ENCODE measurements at regions not wholly inside any gene's neighbourhood (a gene's known extent, or its start where the extent isn't known, plus 50 kb on each side); places are given as distances from the start of the nearest gene placed in this dataset.

- no peaks in the 10 kb centered on the region for H3K4me1 ChIP-seq (ENCODE audit: control insufficient read depth, insufficient read depth, low read depth, low read length)
- H2BK15ac ChIP-seq (ENCODE audit: low read depth, poor library complexity, severe bottlenecking), result no peak overlapping the region
- no peak overlapping the region for H3K18ac ChIP-seq (ENCODE audit: low read depth in 1 of 2, low read length in 2 of 2)
- H3K36me3 ChIP-seq (ENCODE audit: control insufficient read depth in 1 of 2, insufficient read depth in 2 of 2, low read depth in 1 of 2, low read length in 2 of 2), result no peaks in the 10 kb centered on the region
- H3K4me2 ChIP-seq (ENCODE audit: low read length, poor library complexity, severe bottlenecking), result no peak overlapping the region
- peaks cover 0 to 3% of the 10 kb centered on the region in 2 experiments for H3K27me3 ChIP-seq (ENCODE audit: control insufficient read depth in 1 of 2, insufficient read depth in 1 of 2, low read length in 2 of 2)
- H2BK5ac ChIP-seq (ENCODE audit: low read depth, low read length, poor library complexity, severe bottlenecking), result no peak overlapping the region
- no peak overlapping the region for H3K9ac ChIP-seq (ENCODE audit: low read length)
- WGBS, result 75% methylated on average over 1 of the region's 2 CpGs
- no peak overlapping the region for H3K27ac ChIP-seq (ENCODE audit: low read length, poor library complexity, severe bottlenecking)
- no peak overlapping the region for H2AK5ac ChIP-seq (ENCODE audit: low read length, severe bottlenecking)
- H3K9me3 ChIP-seq (ENCODE audit: control insufficient read depth, low read length), result peaks cover 9% of the 10 kb centered on the region
- H3K14ac ChIP-seq (ENCODE audit: low read length in 2 of 2), result no peak overlapping the region
- no peaks in the 10 kb centered on the region for H3K79me1 ChIP-seq (replicated peaks; ENCODE audit: low read length, poor library complexity, severe bottlenecking)
- H4K91ac ChIP-seq (ENCODE audit: low read length), result no peak overlapping the region
- H3K23ac ChIP-seq (ENCODE audit: low read length in 2 of 2), result no peak overlapping the region
- no peak overlapping the region for H3K4me3 ChIP-seq (ENCODE audit: insufficient read depth in 1 of 2, low read depth in 1 of 2, low read length in 2 of 2)
- no peak overlapping the region for H3K4ac ChIP-seq (ENCODE audit: low read depth in 1 of 2, low read length in 2 of 2)
- no peak overlapping the region for H4K8ac ChIP-seq (ENCODE audit: low read length)
- H2BK12ac ChIP-seq (ENCODE audit: low read length in 2 of 2), result no peak overlapping the region
- no peak overlapping the region for H2AFZ ChIP-seq (ENCODE audit: low read depth, low read length)
- no peak for DNase-seq
- no peak overlapping the region for H2BK120ac ChIP-seq (ENCODE audit: low read depth, low read length)
Measured at GRCh38 chr7:92953657-92954056, 117.3 kb upstream of the CDK6 start.

GRCh38 chr7:92949748-92950147, 113.4 kb upstream of the CDK6 start:
- no peak overlapping the region for H2BK5ac ChIP-seq (ENCODE audit: low read depth, low read length, poor library complexity, severe bottlenecking)
- no peaks in the 10 kb centered on the region for H3K79me1 ChIP-seq (replicated peaks; ENCODE audit: low read length, poor library complexity, severe bottlenecking)
- peaks cover 3% of the 10 kb centered on the region for H3K9me3 ChIP-seq (ENCODE audit: control insufficient read depth, low read length)
- H3K23ac ChIP-seq (ENCODE audit: low read length in 2 of 2), result no peak overlapping the region
- H2AFZ ChIP-seq (ENCODE audit: low read depth, low read length), result no peak overlapping the region
- no peak overlapping the region for H3K4ac ChIP-seq (ENCODE audit: low read depth in 1 of 2, low read length in 2 of 2)
- no peak for DNase-seq
- H3K27me3 ChIP-seq (ENCODE audit: control insufficient read depth in 1 of 2, insufficient read depth in 1 of 2, low read length in 2 of 2), result peaks cover 0 to 3% of the 10 kb centered on the region in 2 experiments
- no peak overlapping the region for H3K4me3 ChIP-seq (ENCODE audit: insufficient read depth in 1 of 2, low read depth in 1 of 2, low read length in 2 of 2)
- H2BK15ac ChIP-seq (ENCODE audit: low read depth, poor library complexity, severe bottlenecking), result no peak overlapping the region
- H3K14ac ChIP-seq (ENCODE audit: low read length in 2 of 2), result no peak overlapping the region
- H4K8ac ChIP-seq (ENCODE audit: low read length), result no peak overlapping the region
- H3K4me2 ChIP-seq (ENCODE audit: low read length, poor library complexity, severe bottlenecking), result no peak overlapping the region
- no peak overlapping the region for H2BK12ac ChIP-seq (ENCODE audit: low read length in 2 of 2)
- no peak overlapping the region for H3K18ac ChIP-seq (ENCODE audit: low read depth in 1 of 2, low read length in 2 of 2)
- no peak overlapping the region for H3K9ac ChIP-seq (ENCODE audit: low read length)
- no peaks in the 10 kb centered on the region for H3K4me1 ChIP-seq (ENCODE audit: control insufficient read depth, insufficient read depth, low read depth, low read length)
- WGBS, result no CpG with 5 or more reads among the region's 1 CpG
- no peak overlapping the region for H4K91ac ChIP-seq (ENCODE audit: low read length)
- no peak overlapping the region for H2BK120ac ChIP-seq (ENCODE audit: low read depth, low read length)
- no peaks in the 10 kb centered on the region for H3K36me3 ChIP-seq (ENCODE audit: control insufficient read depth in 1 of 2, insufficient read depth in 2 of 2, low read depth in 1 of 2, low read length in 2 of 2)
- no peak overlapping the region for H3K27ac ChIP-seq (ENCODE audit: low read length, poor library complexity, severe bottlenecking)
- no peak overlapping the region for H2AK5ac ChIP-seq (ENCODE audit: low read length, severe bottlenecking)

GRCh38 chr7:92945840-92946239, 109.5 kb upstream of the CDK6 start:
- peaks cover 0 to 3% of the 10 kb centered on the region in 2 experiments for H3K27me3 ChIP-seq (ENCODE audit: control insufficient read depth in 1 of 2, insufficient read depth in 1 of 2, low read length in 2 of 2)
- no peak overlapping the region for H2BK120ac ChIP-seq (ENCODE audit: low read depth, low read length)
- no peak overlapping the region for H3K14ac ChIP-seq (ENCODE audit: low read length in 2 of 2)
- no peak overlapping the region for H3K4ac ChIP-seq (ENCODE audit: low read depth in 1 of 2, low read length in 2 of 2)
- DNase-seq, result no peak
- no peak overlapping the region for H3K23ac ChIP-seq (ENCODE audit: low read length in 2 of 2)
- no peak overlapping the region for H2AK5ac ChIP-seq (ENCODE audit: low read length, severe bottlenecking)
- H3K79me1 ChIP-seq (replicated peaks; ENCODE audit: low read length, poor library complexity, severe bottlenecking), result no peaks in the 10 kb centered on the region
- H2BK5ac ChIP-seq (ENCODE audit: low read depth, low read length, poor library complexity, severe bottlenecking), result no peak overlapping the region
- 93% methylated on average over 3 of the region's 4 CpGs for WGBS
- H3K9ac ChIP-seq (ENCODE audit: low read length), result no peak overlapping the region
- H4K8ac ChIP-seq (ENCODE audit: low read length), result no peak overlapping the region
- no peak overlapping the region for H3K4me2 ChIP-seq (ENCODE audit: low read length, poor library complexity, severe bottlenecking)
- H4K91ac ChIP-seq (ENCODE audit: low read length), result no peak overlapping the region
- peaks cover 24% of the 10 kb centered on the region for H3K9me3 ChIP-seq (ENCODE audit: control insufficient read depth, low read length)
- no peak overlapping the region for H3K18ac ChIP-seq (ENCODE audit: low read depth in 1 of 2, low read length in 2 of 2)
- H2AFZ ChIP-seq (ENCODE audit: low read depth, low read length), result no peak overlapping the region
- H2BK12ac ChIP-seq (ENCODE audit: low read length in 2 of 2), result no peak overlapping the region
- no peak overlapping the region for H2BK15ac ChIP-seq (ENCODE audit: low read depth, poor library complexity, severe bottlenecking)
- no peak overlapping the region for H3K27ac ChIP-seq (ENCODE audit: low read length, poor library complexity, severe bottlenecking)
- no peaks in the 10 kb centered on the region for H3K36me3 ChIP-seq (ENCODE audit: control insufficient read depth in 1 of 2, insufficient read depth in 2 of 2, low read depth in 1 of 2, low read length in 2 of 2)
- H3K4me1 ChIP-seq (ENCODE audit: control insufficient read depth, insufficient read depth, low read depth, low read length), result no peaks in the 10 kb centered on the region
- H3K4me3 ChIP-seq (ENCODE audit: insufficient read depth in 1 of 2, low read depth in 1 of 2, low read length in 2 of 2), result no peak overlapping the region

- H3K14ac ChIP-seq (ENCODE audit: low read length in 2 of 2), result no peak overlapping the region
- DNase-seq, result no peak
- H3K36me3 ChIP-seq (ENCODE audit: control insufficient read depth in 1 of 2, insufficient read depth in 2 of 2, low read depth in 1 of 2, low read length in 2 of 2), result no peaks in the 10 kb centered on the region
- no peak overlapping the region for H3K23ac ChIP-seq (ENCODE audit: low read length in 2 of 2)
- no peak overlapping the region for H3K27ac ChIP-seq (ENCODE audit: low read length, poor library complexity, severe bottlenecking)
- no peaks in the 10 kb centered on the region for H3K4me1 ChIP-seq (ENCODE audit: control insufficient read depth, insufficient read depth, low read depth, low read length)
- H3K9me3 ChIP-seq (ENCODE audit: control insufficient read depth, low read length), result peaks cover 37% of the 10 kb centered on the region
- no peak overlapping the region for H2BK15ac ChIP-seq (ENCODE audit: low read depth, poor library complexity, severe bottlenecking)
- H3K4me2 ChIP-seq (ENCODE audit: low read length, poor library complexity, severe bottlenecking), result no peak overlapping the region
- H2AFZ ChIP-seq (ENCODE audit: low read depth, low read length), result no peak overlapping the region
- no peak overlapping the region for H3K4me3 ChIP-seq (ENCODE audit: insufficient read depth in 1 of 2, low read depth in 1 of 2, low read length in 2 of 2)
- 89% methylated on average over 6 of the region's 6 CpGs for WGBS
- H3K79me1 ChIP-seq (replicated peaks; ENCODE audit: low read length, poor library complexity, severe bottlenecking), result no peaks in the 10 kb centered on the region
- H2AK5ac ChIP-seq (ENCODE audit: low read length, severe bottlenecking), result no peak overlapping the region
- H4K91ac ChIP-seq (ENCODE audit: low read length), result no peak overlapping the region
- H3K4ac ChIP-seq (ENCODE audit: low read depth in 1 of 2, low read length in 2 of 2), result no peak overlapping the region
- no peak overlapping the region for H4K8ac ChIP-seq (ENCODE audit: low read length)
- H3K27me3 ChIP-seq (ENCODE audit: control insufficient read depth in 1 of 2, insufficient read depth in 1 of 2, low read length in 2 of 2), result no peaks in the 10 kb centered on the region
- no peak overlapping the region for H2BK5ac ChIP-seq (ENCODE audit: low read depth, low read length, poor library complexity, severe bottlenecking)
- no peak overlapping the region for H2BK12ac ChIP-seq (ENCODE audit: low read length in 2 of 2)
- H3K9ac ChIP-seq (ENCODE audit: low read length), result no peak overlapping the region
- no peak overlapping the region for H3K18ac ChIP-seq (ENCODE audit: low read depth in 1 of 2, low read length in 2 of 2)
- H2BK120ac ChIP-seq (ENCODE audit: low read depth, low read length), result no peak overlapping the region
Measured at GRCh38 chr7:92944633-92945032, 108.3 kb upstream of the CDK6 start.
